HepG2 (cell line): ENCODE measurements at regions not wholly inside any gene's neighbourhood (a gene's known extent, or its start where the extent isn't known, plus 50 kb on each side); places are given as distances from the start of the nearest gene placed in this dataset.

Experiments used
- ATAC-seq: fragments of 200-7000 bp; cut with Tn5 transposase; 3 replicates; pipeline ENCODE4 v1.9.1; 2020; ENCODE audit warnings: mild to moderate bottlenecking, moderate library complexity
- BruUV-seq: library from RNA; stranded (reverse); fragments of 400-500 nt; replicated peaks from 2 replicates; lab custom pipeline; 2021; lab: Mats Ljungman, UMichigan
- CTCF ChIA-PET: fragments of 300-600 bp; formaldehyde crosslinking; extraction: SDS; loops from one replicate; lab custom pipeline; 2021; ENCODE audit warnings: low total read pairs, inconsistent platforms, low intra/inter-chr PET ratio; lab: Yijun Ruan, JAX
- POLR2A ChIA-PET: fragments of 350-600 bp; sonication (Branson Sonifier 250); formaldehyde crosslinking; loops from one replicate; lab custom pipeline; 2020; ENCODE audit warnings: antibody characterized with exemption, inconsistent platforms; lab: Yijun Ruan, JAX
- DNase-seq: peaks from one replicate; pipeline ENCODE4 v3.0.0-alpha.2; 2015; ENCODE audit warnings: low spot score
- FAIRE-seq: peaks from 3 replicates; lab custom pipeline; 2011; peaks lifted over from hg19 to GRCh38; lab: Jason Lieb, UNC
- H2AFZ ChIP-seq: one replicate; pipeline ENCODE4 v1.6.1; 2011; ENCODE audit warnings: low read length, inconsistent platforms
- H3K27ac ChIP-seq: fragments of 300-600 bp; 3 replicates; pipeline ENCODE4 v1.8.0; 2011; ENCODE audit warnings: mixed run types, mild to moderate bottlenecking, mixed read lengths, low read length, inconsistent platforms; ENCODE audit not compliant: insufficient read depth; ENCODE audit errors: extremely low read length
- H3K27me3 ChIP-seq, 2 experiments: fragments of 200-600 bp in 1 of 2; 2 replicates in 1 of 2; 3 replicates in 1 of 2; pipeline versions ENCODE4 v1.6.0 to v1.8.0; 2011; ENCODE audit warnings: low read length in 2 of 2, mild to moderate bottlenecking in 2 of 2, moderate library complexity in 2 of 2, inconsistent platforms in 1 of 2; ENCODE audit not compliant: insufficient read depth in 2 of 2, control insufficient read depth in 1 of 2
- H3K36me3 ChIP-seq, 2 experiments: fragments of 200-600 bp in 1 of 2; replicated peaks in 1 of 2; 2 replicates in 1 of 2; 3 replicates in 1 of 2; pipeline versions ENCODE4 v1.5.1 to v1.8.0; 2011; ENCODE audit warnings: low read length in 2 of 2, inconsistent platforms in 1 of 2; ENCODE audit not compliant: insufficient read depth in 2 of 2, control insufficient read depth in 1 of 2
- H3K4me1 ChIP-seq: 2 replicates; pipeline ENCODE4 v1.5.1; 2012; ENCODE audit warnings: low read length, inconsistent platforms; ENCODE audit not compliant: insufficient read depth
- H3K4me2 ChIP-seq: 2 replicates; pipeline ENCODE4 v1.6.0; 2011; ENCODE audit warnings: low read depth, low read length, inconsistent platforms
- H3K4me3 ChIP-seq, 3 experiments: fragments of 200-600 bp in 1 of 3; sonication (generic), shearing (Covaris generic) in 1 of 3; replicated peaks in 1 of 3; 2 replicates each; pipeline ENCODE4 v1.5.1; 2011 to 2016; ENCODE audit warnings: low read length in 3 of 3, inconsistent platforms in 2 of 3, low read depth in 2 of 3, mild to moderate bottlenecking in 2 of 3, control low read depth in 1 of 3, mixed read lengths in 1 of 3; ENCODE audit not compliant: insufficient read depth in 1 of 3
- H3K79me2 ChIP-seq: one replicate; pipeline ENCODE4 v1.6.1; 2011; ENCODE audit warnings: low read length, inconsistent platforms; ENCODE audit not compliant: insufficient read depth
- H3K9ac ChIP-seq: 2 replicates; pipeline ENCODE4 v1.6.0; 2011; ENCODE audit warnings: mild to moderate bottlenecking, low read depth, low read length, inconsistent platforms; ENCODE audit not compliant: insufficient read depth
- H3K9me3 ChIP-seq: 2 replicates; pipeline ENCODE4 v1.5.1; 2012; ENCODE audit warnings: mild to moderate bottlenecking, low read length
- H4K20me1 ChIP-seq: 2 replicates; pipeline ENCODE4 v1.6.0; 2011; ENCODE audit warnings: inconsistent platforms, mild to moderate bottlenecking, low read length, moderate library complexity; ENCODE audit not compliant: insufficient read depth
- ATAD3A ChIP-seq: sonication (generic); formaldehyde crosslinking; IDR thresholded peaks from 2 replicates; pipeline ENCODE4 v1.4.0; 2020; ENCODE audit warnings: missing genetic modification reagents
- ATM ChIP-seq: fragments of 450-650 bp; IDR thresholded peaks from 2 replicates; pipeline ENCODE4 v1.7.1; 2017; ENCODE audit warnings: mild to moderate bottlenecking, borderline replicate concordance
- IRF2 ChIP-seq: IDR thresholded peaks from 2 replicates; pipeline ENCODE4 v1.6.1; 2018; ENCODE audit warnings: missing genetic modification reagents, missing compliant biosample characterization
- NCOA1 ChIP-seq: sonication (generic); formaldehyde crosslinking; IDR thresholded peaks from 2 replicates; pipeline ENCODE4 v1.9.0; 2021; ENCODE audit warnings: missing genetic modification reagents
- NCOA5 ChIP-seq: sonication (generic); formaldehyde crosslinking; IDR thresholded peaks from 2 replicates; pipeline ENCODE4 v1.4.0; 2020; ENCODE audit warnings: missing genetic modification reagents
- PPARG ChIP-seq: conservative IDR thresholded peaks from 2 replicates; pipeline ENCODE4 v1.6.1; 2016; ENCODE audit warnings: missing biosample characterization, missing genetic modification reagents
- SAFB2 ChIP-seq: sonication (generic); formaldehyde crosslinking; IDR thresholded peaks from 2 replicates; pipeline ENCODE4 v1.5.1; 2020; ENCODE audit warnings: missing genetic modification reagents, low read depth, mild to moderate bottlenecking, borderline replicate concordance
- SRSF9 ChIP-seq: fragments of 200-400 bp; formaldehyde crosslinking; IDR thresholded peaks from 2 replicates; pipeline ENCODE4 v1.6.1; 2018; ENCODE audit warnings: borderline replicate concordance, mild to moderate bottlenecking, low read depth, low read length; ENCODE audit not compliant: insufficient read depth, poor library complexity, severe bottlenecking
- ZNF556 ChIP-seq: sonication (generic); formaldehyde crosslinking; IDR thresholded peaks from 2 replicates; pipeline ENCODE4 v1.4.0; 2020; ENCODE audit warnings: mild to moderate bottlenecking, missing genetic modification reagents, borderline replicate concordance
- WGBS: methylation state at CpG from one replicate; pipeline ENCODE4 v1.1.6; 2017; ENCODE audit warnings: low lambda C conversion rate; 5-methylcytosine and 5-hydroxymethylcytosine counted together
- in situ Hi-C: cut with HindIII; loops from 2 replicates; pipeline ENCODE4 v1.10.0; 2017; ENCODE audit warnings: low pct_unique_long_range_greater_than_20kb; ENCODE audit not compliant: extremely low pct_ligation_motif_present
- intact Hi-C: fragments of 100-400 bp; cut with micrococcal nuclease; formaldehyde crosslinking; loops from one replicate; pipeline ENCODE4 v1.10.0; 2022; ENCODE audit not compliant: unreplicated experiment
- TF ChIP-seq, protein P1 (sequence below): sonication (generic); formaldehyde crosslinking; IDR thresholded peaks from 2 replicates; pipeline ENCODE4 v1.4.0; 2020; ENCODE audit warnings: mild to moderate bottlenecking, low read depth, missing genetic modification reagents
- TF ChIP-seq, protein P2 (sequence below): sonication (generic); formaldehyde crosslinking; IDR thresholded peaks from 2 replicates; pipeline ENCODE4 v1.5.0; 2020; ENCODE audit warnings: mild to moderate bottlenecking, missing genetic modification reagents, borderline replicate concordance
- TF ChIP-seq, protein P3 (sequence below): sonication (generic); formaldehyde crosslinking; IDR thresholded peaks from 2 replicates; pipeline ENCODE4 v1.5.1; 2020; ENCODE audit warnings: mild to moderate bottlenecking, missing genetic modification reagents, moderate library complexity

DNA sequence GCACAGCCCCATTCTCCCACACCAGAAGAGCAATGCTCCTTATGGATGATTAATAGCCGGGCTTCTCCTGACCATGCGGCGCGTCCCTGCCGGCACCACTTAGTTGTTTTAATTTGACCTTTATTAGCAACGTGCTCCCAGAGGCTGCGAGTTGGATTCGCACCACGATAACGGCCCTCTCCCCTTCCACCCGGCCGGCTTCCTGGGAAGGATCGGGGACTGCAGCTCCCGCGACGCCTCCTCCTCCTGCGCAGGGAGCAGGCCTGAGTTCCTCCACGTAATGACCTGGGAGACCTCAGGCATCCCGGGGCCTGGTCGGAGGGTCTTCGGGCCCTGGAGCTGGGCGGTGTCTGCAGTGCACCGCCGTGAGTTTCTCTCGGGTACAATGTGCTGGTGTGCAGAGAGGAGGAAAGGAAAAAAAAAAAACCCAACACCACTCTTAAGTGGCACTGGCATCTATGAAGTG is 243.3 kb upstream of the TOPAZ1 start:
- DNase-seq (no peak), ATAC-seq (no peak), FAIRE-seq (no peak)
- H3K9me3 ChIP-seq = no peaks in the 10 kb centered on the region
- H3K79me2 ChIP-seq = no peaks in the 10 kb centered on the region
- H2AFZ ChIP-seq = no peak overlapping the region
- WGBS = 47% methylated on average over 20 of the region's 25 CpGs
- H3K36me3 ChIP-seq = no peaks in the 10 kb centered on the region
- no peak overlapping the region for H3K27ac ChIP-seq
- H3K27me3 ChIP-seq = peaks cover 2 to 53% of the 10 kb centered on the region in 2 experiments; a peak in 4 of 5 replicates
- in situ Hi-C loops (no loop called here), intact Hi-C loops (no loop called here)
- H4K20me1 ChIP-seq = no peaks in the 10 kb centered on the region
- ChIA-PET POLR2A (no interaction called here), CTCF (no interaction called here)
- no peak overlapping the region for H3K4me2 ChIP-seq
- no peak overlapping the region for H3K9ac ChIP-seq
- TF ChIP-seq ZNF556 (no peak), PPARG (CRISPR knock-in tag) (no peak), SAFB2 (CRISPR knock-in tag) (no peak), NCOA1 (no peak), SRSF9 (no peak), IRF2 (CRISPR knock-in tag) (no peak), ATAD3A (CRISPR knock-in tag) (no peak), NCOA5 (CRISPR knock-in tag) (no peak), ATM (no peak)
- TF ChIP-seq, protein P1, sequence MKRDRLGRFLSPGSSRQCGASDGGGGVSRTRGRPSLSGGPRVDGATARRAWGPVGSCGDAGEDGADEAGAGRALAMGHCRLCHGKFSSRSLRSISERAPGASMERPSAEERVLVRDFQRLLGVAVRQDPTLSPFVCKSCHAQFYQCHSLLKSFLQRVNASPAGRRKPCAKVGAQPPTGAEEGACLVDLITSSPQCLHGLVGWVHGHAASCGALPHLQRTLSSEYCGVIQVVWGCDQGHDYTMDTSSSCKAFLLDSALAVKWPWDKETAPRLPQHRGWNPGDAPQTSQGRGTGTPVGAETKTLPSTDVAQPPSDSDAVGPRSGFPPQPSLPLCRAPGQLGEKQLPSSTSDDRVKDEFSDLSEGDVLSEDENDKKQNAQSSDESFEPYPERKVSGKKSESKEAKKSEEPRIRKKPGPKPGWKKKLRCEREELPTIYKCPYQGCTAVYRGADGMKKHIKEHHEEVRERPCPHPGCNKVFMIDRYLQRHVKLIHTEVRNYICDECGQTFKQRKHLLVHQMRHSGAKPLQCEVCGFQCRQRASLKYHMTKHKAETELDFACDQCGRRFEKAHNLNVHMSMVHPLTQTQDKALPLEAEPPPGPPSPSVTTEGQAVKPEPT (CRISPR knock-in tag) = no peak
- TF ChIP-seq, protein P2, sequence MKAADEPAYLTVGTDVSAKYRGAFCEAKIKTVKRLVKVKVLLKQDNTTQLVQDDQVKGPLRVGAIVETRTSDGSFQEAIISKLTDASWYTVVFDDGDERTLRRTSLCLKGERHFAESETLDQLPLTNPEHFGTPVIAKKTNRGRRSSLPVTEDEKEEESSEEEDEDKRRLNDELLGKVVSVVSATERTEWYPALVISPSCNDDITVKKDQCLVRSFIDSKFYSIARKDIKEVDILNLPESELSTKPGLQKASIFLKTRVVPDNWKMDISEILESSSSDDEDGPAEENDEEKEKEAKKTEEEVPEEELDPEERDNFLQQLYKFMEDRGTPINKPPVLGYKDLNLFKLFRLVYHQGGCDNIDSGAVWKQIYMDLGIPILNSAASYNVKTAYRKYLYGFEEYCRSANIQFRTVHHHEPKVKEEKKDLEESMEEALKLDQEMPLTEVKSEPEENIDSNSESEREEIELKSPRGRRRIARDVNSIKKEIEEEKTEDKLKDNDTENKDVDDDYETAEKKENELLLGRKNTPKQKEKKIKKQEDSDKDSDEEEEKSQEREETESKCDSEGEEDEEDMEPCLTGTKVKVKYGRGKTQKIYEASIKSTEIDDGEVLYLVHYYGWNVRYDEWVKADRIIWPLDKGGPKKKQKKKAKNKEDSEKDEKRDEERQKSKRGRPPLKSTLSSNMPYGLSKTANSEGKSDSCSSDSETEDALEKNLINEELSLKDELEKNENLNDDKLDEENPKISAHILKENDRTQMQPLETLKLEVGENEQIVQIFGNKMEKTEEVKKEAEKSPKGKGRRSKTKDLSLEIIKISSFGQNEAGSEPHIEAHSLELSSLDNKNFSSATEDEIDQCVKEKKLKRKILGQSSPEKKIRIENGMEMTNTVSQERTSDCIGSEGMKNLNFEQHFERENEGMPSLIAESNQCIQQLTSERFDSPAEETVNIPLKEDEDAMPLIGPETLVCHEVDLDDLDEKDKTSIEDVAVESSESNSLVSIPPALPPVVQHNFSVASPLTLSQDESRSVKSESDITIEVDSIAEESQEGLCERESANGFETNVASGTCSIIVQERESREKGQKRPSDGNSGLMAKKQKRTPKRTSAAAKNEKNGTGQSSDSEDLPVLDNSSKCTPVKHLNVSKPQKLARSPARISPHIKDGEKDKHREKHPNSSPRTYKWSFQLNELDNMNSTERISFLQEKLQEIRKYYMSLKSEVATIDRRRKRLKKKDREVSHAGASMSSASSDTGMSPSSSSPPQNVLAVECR (CRISPR knock-in tag) = no peak
- TF ChIP-seq, protein P3, sequence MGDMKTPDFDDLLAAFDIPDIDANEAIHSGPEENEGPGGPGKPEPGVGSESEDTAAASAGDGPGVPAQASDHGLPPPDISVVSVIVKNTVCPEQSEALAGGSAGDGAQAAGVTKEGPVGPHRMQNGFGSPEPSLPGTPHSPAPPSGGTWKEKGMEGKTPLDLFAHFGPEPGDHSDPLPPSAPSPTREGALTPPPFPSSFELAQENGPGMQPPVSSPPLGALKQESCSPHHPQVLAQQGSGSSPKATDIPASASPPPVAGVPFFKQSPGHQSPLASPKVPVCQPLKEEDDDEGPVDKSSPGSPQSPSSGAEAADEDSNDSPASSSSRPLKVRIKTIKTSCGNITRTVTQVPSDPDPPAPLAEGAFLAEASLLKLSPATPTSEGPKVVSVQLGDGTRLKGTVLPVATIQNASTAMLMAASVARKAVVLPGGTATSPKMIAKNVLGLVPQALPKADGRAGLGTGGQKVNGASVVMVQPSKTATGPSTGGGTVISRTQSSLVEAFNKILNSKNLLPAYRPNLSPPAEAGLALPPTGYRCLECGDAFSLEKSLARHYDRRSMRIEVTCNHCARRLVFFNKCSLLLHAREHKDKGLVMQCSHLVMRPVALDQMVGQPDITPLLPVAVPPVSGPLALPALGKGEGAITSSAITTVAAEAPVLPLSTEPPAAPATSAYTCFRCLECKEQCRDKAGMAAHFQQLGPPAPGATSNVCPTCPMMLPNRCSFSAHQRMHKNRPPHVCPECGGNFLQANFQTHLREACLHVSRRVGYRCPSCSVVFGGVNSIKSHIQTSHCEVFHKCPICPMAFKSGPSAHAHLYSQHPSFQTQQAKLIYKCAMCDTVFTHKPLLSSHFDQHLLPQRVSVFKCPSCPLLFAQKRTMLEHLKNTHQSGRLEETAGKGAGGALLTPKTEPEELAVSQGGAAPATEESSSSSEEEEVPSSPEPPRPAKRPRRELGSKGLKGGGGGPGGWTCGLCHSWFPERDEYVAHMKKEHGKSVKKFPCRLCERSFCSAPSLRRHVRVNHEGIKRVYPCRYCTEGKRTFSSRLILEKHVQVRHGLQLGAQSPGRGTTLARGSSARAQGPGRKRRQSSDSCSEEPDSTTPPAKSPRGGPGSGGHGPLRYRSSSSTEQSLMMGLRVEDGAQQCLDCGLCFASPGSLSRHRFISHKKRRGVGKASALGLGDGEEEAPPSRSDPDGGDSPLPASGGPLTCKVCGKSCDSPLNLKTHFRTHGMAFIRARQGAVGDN (CRISPR knock-in tag) = no peak
- no peak overlapping the region for H3K4me3 ChIP-seq
- H3K4me1 ChIP-seq = no peaks in the 10 kb centered on the region
- BruUV-seq = no TSS peak
